ENCODE measurements at regions not wholly inside any gene's neighbourhood (a gene's known extent, or its start where the extent isn't known, plus 50 kb on each side); places are given as distances from the start of the nearest gene placed in this dataset.

- TF ChIP-seq CTCF (conservative IDR thresholded peaks at IDR 0.05 in 1 of 2, IDR thresholded peaks at IDR 0.05 in 1 of 2; ENCODE audit: extremely low read depth in 1 of 2, insufficient read depth in 1 of 2, low read depth in 1 of 2, low read length in 2 of 2) (no peak), EZH2 (IDR thresholded peaks at IDR 0.05; ENCODE audit: borderline replicate concordance, low read length) (no peak)
These were observed 564.5 kb upstream of the ADAMTS9 start for GRCh38 chr3:65252266-65252665.
